ENCODE measurements at regions not wholly inside any gene's neighbourhood (a gene's known extent, or its start where the extent isn't known, plus 50 kb on each side); places are given as distances from the start of the nearest gene placed in this dataset.

DNA sequence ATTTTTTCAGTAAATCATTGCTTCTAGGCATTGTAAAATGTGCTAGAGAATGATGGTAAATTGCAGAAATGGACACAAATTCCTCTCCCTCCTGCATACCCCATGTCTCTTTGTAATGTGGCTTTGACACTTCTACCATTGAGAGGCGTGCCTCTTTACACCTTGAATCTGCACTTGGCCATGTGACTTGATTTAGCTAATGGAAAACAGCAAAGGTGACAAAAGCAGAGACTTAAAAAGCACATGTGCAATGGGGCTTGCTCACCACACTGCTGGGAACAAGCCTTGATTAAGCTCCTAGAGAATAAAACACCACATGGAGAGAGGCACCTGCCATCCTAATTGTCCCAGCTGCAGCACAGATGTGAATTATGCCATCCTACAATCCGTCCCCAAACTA lies 69.9 kb upstream of the NAA35 start:
- TF ChIP-seq, protein P1, sequence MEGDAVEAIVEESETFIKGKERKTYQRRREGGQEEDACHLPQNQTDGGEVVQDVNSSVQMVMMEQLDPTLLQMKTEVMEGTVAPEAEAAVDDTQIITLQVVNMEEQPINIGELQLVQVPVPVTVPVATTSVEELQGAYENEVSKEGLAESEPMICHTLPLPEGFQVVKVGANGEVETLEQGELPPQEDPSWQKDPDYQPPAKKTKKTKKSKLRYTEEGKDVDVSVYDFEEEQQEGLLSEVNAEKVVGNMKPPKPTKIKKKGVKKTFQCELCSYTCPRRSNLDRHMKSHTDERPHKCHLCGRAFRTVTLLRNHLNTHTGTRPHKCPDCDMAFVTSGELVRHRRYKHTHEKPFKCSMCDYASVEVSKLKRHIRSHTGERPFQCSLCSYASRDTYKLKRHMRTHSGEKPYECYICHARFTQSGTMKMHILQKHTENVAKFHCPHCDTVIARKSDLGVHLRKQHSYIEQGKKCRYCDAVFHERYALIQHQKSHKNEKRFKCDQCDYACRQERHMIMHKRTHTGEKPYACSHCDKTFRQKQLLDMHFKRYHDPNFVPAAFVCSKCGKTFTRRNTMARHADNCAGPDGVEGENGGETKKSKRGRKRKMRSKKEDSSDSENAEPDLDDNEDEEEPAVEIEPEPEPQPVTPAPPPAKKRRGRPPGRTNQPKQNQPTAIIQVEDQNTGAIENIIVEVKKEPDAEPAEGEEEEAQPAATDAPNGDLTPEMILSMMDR (IDR thresholded peaks at IDR 0.05; ENCODE audit: low read depth, low read length): no peak
- TF ChIP-seq POLR2A (IDR thresholded peaks at IDR 0.05; ENCODE audit: extremely low read depth, insufficient read length): no peak
- no peak for TF ChIP-seq MYC (IDR thresholded peaks at IDR 0.05; ENCODE audit: low read depth, low read length)
- TF ChIP-seq, protein P2, sequence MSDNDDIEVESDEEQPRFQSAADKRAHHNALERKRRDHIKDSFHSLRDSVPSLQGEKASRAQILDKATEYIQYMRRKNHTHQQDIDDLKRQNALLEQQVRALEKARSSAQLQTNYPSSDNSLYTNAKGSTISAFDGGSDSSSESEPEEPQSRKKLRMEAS (IDR thresholded peaks at IDR 0.05; ENCODE audit: low read depth, low read length): no peak

Data from NB4 (cell line).